HG03159 (cell line): ENCODE measurements at regions not wholly inside any gene's neighbourhood (a gene's known extent, or its start where the extent isn't known, plus 50 kb on each side); places are given as distances from the start of the nearest gene placed in this dataset.
"Not testable (repeated sequence)": the region's sequence is repeated elsewhere in the genome, so short reads cannot be mapped to it uniquely, and the experiment has no call there.

Experiments used
- ATAC-seq: cut with Tn5 transposase; IDR thresholded peaks from one replicate; pipeline ENCODE4 v1.9.1; 2021; ENCODE audit warnings: mild to moderate bottlenecking, moderate library complexity; ENCODE audit not compliant: unreplicated experiment

DNA sequence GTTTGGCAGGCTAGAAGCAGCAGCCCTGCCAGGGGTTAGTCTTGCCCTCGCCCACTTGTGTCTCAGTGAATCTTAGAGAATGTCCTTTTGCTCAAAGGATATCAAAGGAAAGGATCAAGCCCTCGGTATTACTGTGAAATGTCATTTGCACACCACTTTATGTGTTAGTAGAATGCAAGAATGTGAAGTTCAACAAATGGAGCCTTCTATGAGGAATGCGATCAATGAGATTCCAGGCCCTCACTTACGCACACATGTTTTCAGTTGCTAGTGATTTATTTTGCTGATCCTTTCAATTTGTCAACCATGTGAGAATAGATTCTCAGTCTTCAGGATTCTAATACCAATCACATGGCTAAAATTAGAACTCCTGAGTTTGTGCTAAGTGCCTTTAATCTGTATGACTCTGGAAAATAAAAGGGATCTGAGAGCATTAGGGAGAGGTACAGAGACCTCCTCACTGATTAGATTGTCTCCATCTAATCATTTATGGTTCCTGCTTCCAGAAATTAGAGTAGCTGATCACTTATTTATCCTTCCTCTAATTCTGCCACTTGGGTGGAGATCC is 123.0 kb upstream of the SP4 start:
- no peak for ATAC-seq

DNA sequence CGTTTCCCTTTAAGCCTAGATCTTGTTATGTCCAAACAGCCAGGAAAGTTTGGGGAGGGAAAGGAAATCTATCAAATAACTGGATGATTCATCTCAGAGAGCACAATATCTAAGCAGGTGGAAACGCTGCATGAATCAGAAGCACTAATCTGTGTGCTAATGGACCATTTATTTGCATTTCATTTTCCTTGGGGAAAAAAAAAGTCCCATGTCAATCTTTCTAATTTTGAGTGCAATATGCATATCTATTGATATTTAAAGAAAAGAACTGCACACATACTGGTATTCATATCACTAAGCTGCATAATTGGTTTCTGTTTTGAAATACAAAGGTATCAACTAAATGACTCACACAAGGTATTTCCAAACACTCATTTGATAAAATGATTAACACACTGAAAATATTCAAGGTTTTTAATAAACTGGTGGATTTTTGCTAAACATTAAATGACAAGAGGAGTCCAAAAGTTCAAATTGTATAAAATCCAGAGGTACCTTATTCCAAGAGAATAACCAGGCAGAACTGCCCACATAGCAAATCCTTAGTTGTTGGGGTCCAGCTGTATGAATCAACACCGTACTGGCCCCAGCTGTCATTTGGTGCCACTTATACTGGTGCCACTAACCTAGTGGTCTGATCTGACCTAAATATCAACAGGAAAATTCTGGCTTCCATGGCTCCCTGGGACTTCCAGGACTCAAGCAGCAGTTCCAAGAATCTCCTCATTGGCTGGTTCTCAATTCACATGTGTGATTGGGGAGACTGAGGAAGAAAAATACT is 122.2 kb upstream of the SP4 start:
- ATAC-seq: no peak

DNA sequence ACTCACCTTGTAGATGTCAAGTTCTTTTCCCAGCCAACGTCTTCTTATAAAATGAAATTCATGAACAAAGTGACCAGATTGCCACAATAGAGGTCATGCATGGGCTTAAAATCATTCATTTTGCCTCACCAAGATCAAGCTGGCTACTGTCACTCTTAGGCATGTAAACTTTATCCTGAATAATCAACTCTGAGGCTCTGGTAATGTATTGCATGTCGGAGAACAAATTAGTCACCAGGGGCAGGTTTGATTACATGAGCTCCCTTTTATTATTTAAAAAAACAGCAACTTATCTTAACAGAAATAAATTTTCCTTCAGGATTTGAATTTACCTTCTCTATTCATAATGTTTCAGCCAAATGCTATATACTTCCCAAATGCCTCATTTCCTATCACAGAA is 112.9 kb upstream of the SP4 start:
- ATAC-seq: no peak

DNA sequence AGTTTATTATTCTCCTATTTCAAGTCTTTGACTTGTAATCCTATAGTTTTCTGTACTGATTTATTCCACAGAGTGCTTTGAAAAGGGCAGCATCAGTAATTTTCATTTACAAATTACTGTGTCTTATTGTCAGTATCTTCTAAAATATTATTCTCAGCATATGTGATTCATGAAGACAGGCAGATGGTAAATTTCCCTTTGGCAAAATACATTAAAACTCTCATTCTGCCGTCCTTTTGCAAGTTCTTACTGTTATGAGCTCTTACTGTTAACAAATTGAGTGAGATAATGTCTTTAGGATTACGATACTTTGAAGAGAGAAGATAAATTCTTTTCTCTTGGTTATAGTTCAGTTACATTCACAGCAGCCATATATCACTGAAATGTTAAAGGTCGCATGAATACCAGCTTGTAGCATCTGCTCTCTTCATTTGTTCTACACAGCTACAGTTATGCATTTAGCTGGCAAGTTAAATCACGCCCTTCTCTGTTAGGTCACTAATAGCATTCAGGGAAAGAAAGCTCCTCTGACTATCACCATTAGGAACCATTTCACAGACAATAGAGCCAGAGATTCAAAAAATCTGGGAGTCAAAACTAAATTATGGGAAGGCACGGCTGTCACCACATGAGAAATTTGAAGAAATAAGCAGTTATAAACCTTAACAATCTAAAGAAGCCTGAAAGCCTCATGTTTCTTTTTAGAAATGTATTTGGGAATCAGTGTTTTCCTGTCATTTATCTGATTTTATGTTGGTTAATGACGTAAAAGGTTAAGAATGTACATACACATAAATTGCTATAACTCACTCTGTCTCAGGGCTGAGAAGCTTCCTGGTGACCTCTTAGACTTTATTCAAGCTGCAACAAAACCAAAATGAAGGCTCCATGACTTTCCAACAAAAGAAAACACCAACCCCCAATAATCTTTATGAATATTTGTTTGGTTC is 109.6 kb upstream of the SP4 start:
- no peak for ATAC-seq

DNA sequence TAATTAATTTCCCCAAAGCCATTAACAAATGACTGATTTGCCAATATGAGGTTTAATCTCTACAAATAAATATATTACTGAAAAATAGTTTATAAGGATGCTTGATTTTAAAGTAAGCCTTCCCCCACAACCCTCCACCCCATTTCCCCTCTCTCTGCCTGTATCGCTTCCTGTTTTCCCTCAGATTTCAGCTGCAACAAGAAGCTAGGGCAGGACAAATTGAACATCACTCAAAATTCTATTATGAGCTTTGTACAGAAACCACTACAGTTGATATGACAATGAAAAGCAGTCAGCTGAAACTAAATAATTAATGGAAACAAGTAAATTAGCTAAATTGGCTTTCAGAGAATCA is 109.0 kb upstream of the SP4 start:
- no peak for ATAC-seq

DNA sequence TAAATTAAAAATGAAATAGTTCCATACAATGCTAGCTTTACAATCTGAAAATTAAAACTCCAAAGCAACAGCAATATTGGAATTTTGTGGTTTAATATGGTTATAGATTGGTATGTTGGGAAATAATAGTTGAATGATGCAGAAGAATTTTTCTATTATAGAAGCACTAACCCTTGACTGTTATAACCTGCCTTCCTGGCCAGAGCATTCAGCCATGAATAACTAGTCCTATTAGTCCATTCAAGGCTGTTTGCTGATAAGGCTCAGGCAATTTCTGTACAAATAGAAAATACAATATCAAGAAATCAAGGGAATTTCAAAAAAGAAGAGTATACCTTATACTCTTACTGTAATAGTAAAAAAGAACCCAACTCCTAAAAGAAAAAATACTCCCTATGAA is 101.6 kb upstream of the SP4 start:
- no peak for ATAC-seq

DNA sequence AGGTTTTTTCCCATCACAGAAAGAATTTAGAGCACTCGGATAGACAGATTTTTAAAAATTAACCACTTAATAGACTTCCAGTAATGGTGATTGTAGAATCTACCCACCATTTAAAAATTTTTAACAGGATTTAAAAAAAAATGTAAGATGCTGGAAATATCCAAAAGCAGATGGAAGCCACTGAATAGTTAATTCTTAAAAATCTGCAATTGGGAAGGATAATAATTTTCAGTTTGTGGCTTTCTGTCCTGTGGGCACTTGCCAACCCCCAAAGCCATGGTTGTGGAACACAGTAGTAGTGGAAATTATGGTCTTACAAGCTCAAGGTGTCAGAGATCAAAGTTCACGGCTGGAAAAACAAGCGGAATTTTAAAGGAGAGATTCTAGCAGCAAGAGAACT is 101.0 kb upstream of the SP4 start:
- no peak for ATAC-seq

DNA sequence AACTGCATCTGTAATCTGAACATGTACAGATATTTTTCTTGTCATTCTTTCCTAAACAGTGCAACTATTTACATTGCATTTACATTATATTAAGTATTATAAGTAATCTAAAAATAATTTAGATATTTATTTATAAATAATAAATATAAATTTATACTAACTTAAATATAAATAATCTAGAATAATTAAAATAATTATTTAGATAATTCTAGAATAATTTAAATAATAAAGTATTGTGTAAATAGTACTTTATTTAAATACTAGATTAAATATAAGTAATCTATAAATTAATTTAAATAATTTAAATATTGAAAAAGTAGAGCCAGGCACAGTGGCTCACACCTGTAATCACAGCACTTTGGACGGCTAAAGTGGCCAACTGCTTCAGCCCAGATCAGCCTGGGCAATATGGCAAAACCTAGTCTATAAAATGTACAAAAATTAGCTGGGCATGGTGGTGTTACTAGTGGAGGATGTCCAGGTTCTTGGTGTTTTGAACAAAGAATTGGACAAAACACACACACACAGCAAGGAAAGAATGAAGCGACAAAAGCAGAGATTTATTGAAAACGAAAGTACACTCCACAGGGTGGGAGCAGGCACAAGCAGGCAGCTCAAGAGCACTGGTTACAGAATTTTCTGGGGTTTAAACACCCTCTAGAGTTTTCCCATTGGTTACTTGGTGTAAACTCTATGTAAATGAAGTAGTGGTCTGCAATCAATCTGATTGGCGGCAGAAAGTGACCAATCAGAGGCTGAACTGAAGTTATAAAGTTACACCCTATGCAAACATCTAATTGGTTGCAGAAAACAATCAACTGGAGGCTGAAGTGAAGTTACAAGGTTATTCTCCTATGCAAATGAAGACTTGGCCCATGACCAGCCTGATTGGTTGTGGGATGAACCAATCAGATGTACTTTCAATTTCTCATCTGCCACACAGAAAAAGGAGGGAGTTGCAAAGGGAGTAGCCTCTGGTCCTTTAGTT is 100.2 kb upstream of the SP4 start:
- ATAC-seq: no peak

DNA sequence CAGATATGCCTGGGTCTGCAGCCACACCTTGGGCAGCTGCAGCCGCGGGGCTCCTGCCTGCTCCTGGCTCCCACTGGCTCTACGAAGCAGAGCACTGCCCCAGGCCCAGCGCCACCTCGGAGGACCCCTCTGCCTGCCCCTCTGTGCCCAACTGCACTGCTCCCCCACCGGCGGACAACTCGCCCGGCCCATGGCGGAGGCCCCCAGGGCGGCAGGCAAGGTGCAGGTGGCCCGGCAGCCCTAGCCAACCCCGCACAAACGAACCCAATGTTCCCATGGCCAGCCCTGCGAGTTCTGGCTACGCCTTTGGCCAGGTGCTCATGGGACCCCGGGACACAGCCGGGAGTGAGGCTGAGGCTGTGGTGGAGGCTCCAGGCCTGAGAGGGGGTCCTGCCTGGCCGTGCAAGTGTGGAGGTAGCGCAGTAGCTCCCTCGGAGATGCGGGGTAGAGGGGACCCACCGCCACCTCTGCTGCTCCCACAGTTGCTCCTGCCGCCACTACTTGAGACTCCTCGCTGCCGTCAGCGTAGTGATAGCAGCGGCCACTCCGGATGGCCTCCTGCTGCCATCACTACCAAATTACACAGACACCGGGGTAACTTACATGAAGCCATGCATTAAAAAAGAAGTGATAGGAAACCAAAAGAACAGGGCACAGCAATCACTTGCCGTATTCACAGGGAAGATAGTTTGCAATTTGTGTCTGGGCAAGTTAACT is 97.3 kb upstream of the SP4 start:
- no peak for ATAC-seq

DNA sequence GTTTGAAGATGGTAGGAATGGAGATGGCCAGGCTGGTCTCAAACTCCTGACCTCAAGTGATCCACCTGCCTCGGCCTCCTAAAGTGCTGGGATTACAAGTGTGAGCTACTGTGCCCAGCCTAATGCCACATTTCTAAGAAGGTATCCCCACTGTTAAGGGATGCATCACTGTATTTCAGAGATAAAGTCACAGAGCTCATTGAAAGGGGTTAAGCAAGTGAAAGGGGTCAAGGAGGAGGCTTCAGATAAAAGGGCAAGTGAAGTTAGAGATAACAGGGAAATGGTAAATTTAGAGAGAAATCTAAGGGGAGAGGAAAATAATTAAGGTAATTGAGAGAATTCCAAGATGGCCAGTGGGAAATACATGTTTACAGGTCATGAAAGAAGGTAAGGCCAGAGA is 93.0 kb upstream of the SP4 start:
- no peak for ATAC-seq

DNA sequence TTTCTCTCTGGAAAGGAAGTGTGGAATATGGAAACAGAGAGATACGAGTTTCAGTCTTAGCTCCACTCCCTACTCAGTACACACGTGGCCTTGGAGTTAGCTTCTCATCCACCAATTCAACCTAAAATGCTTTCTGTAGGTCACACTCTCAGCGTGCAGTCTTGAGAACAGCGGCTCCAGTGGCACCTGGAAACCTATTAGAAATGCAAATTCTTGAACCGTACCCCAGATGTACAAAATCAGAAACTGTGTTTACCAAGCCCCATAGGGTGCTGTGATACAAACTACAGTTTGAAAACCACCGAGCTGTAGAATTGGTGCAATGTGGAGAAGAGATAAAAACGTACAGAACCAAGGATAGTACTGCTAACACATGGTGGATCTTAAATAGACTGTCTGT is 91.1 kb upstream of the SP4 start:
- no peak for ATAC-seq

DNA sequence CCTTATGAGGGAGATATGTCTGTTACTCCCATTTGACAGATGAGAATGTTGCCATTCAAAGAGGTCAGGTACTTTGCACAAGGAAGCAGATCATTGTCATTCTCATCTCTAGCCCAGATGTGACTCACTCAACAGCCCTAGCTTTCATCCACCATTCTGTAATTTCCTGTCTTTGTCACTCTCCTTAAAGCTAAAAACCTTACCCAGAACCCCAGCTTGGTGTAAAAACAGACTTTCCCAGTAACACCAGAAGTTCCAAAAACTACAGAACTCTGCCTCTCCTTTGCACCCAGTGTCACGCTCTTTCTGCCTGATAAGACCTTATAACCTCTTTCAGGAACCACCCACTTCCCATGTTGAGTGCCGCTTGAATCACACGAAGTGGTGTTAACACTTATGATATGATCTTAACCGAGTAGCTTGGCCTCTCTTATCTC is 89.1 kb upstream of the SP4 start:
- ATAC-seq: no peak

DNA sequence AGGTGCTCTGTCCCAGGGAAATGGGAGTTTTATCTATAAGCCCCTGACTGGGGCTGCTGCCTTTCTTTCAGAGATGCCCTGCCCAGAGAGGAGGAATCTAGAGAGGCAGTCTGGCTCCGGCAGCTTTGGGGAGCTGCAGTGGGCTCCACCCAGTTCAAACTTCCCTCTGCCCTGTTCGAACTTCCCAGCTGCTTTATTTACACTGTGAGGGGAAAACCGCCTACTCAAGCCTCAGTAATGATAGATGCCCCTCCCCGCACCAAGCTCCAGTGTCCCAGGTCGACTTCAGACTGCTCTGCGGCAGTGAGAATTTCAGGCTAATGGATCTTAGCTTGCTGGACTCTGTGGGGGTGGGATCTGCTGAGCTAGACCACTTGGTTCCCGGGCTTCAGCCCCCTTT is 83.0 kb upstream of the SP4 start:
- not testable (repeated sequence) for ATAC-seq

DNA sequence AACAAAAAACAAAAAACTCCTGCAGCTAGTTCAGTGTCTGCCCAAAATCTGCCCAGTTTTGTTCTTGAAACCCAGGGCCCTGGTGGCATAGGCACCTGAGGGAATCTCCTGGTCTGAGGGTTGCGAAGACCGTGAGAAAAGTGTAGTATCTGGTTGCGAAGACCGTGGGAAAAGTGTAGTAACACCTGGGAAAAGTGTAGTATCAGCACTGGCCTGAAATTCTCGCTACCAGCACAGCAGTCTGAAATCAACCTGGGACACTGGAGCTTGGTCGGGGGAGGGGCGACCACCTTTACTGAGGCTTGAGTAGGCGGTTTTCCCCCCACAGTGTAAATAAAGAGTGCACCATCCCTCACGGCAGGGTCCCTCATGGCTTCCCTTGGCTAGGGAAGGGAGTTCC is 82.5 kb upstream of the SP4 start:
- no peak for ATAC-seq

DNA sequence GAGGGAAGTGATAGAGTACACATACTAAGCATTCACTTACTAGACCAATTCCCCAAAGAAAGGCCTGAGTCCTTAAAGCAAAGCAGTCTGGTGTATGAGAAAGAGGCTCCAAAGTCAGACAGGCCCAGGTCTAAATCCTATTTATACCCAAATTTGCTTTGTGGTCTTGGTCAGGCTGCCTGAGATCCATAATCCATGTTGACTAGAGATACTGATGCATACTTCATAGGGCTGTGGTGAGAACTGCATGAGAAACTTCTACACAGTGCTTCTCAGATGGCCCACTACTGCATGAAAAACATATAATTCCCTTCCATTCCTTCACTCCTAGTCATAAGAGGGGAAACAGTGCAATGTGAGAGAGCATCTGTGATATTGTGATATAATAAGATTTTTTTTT is 81.6 kb upstream of the SP4 start:
- no peak for ATAC-seq

DNA sequence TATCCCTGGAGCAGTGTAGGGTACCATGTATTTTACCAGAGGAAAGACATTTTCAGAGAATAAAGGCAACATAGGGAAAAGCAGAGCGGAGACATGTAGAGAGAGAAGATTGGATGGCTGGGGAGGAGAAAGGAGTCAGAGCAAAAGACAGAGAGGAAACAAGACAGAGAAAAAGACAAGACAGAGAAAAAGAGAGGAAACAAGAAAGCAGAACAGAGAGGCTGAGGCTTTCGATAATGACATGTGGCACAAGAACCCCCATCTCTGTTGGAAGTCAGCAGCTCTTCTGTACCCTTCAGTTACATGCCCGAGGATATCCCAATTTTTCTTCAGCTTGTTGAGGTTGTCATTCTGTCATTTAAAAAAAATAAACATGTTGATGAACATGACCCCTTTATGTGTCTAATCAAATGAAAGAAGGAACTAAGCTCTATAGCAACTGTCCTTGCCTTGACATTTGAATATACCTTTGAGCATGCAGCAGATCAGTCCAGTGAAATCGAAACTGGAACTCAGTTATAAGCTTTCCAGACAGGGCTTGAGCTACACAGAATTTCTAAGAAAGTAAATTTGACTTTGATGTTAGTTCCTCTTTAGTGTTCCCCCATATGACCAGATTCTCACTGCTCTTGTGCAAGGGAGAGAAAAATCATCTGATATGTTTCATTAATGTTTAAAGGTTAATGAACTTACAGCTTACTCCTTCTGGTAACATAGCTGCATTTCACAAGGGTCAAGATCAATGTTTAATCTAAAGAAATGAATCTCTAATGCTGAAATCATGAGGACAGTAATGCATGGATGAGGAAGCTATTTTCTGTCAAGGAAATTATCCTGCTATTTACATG is 75.1 kb upstream of the SP4 start:
- ATAC-seq: peak; percentile 81

DNA sequence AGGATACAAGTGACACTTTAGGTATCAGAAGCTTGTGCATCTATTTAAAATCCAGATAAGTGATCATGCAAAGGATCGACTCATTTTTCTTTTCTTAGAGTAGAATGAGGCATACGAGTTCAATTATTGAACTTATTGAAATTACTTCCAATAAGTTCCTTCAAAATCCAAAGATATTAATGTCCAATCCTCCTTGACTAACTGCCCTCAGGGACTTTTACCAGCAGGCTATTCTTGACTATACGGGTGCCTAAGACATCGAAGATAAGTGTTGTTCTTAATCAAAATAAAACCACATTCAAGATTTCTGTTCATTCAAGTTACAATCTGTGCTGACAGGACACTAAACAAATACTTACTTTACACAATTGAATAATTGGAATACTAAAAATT is 74.5 kb upstream of the SP4 start:
- no peak for ATAC-seq

DNA sequence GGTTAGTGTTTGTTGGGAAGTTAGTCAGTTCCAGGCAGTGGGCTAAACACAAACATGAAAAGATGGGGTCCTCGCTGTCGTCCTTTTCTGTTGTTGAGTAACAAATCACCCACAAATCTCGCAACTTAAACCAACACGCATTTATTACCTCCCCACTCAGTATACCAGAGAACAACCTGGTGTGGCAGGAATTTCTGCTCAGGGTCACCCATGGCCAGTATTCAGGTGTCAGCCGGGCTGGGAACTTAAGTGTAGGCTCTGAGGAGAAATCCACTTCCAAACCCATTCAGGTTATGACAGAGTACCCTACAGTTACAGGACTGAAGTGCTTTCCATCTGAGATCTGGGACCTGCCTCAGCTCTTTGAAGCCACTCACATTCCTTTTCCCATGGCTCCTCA is 73.6 kb upstream of the SP4 start:
- no peak for ATAC-seq

DNA sequence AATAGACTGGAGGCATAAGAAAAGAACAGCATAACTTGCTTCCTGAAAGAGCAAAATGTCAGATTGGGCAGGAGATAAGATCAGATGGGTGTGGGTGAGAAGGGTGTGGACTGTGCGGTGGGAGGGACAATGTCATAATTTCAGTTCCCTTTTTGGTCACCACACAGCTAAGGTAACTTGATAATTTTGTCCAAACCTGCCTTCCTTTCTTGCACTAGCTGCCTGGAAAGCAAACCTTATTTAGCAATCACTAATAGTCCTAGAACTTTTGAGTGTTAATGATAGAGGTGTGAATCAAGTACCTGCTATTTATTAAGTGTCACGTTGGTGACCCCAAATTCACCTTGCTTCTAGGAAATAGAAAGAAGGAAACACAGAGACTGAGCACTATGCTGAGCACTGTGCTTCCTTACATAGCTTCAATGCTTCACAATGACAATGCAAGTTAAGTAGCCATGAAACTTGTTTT is 72.4 kb upstream of the SP4 start:
- ATAC-seq: peak; percentile 85
